ENCODE measurements at regions not wholly inside any gene's neighbourhood (a gene's known extent, or its start where the extent isn't known, plus 50 kb on each side); places are given as distances from the start of the nearest gene placed in this dataset.

DNA sequence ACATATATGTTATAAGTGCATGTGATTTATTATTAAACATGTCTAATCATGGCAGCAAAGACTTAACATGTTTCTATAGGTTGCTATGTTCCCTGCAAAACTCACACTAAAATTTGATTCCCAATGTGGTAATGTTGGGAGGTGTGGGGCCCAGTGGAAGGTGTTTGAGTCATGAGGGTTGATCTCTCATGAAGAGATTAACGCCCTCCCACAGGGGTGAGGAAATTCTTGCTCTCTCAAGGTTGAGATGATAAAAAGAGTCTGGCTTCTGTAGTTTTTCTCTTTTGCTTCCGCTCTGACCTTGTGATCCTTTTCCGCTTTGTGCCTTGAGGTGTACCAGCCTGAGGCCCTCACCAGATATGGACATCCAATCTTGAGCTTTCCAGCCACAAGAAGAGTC is 737.5 kb upstream of the SLITRK5 start:
- no peak for TF ChIP-seq CTCF (IDR thresholded peaks at IDR 0.05)
- TF ChIP-seq POLR2AphosphoS5 (IDR thresholded peaks at IDR 0.05): no peak
- TF ChIP-seq POLR2A (IDR thresholded peaks at IDR 0.05): no peak
- no peak for TF ChIP-seq EP300 (IDR thresholded peaks at IDR 0.05)
